ENCODE measurements at regions not wholly inside any gene's neighbourhood (a gene's known extent, or its start where the extent isn't known, plus 50 kb on each side); places are given as distances from the start of the nearest gene placed in this dataset.
"Not testable (repeated sequence)": the region's sequence is repeated elsewhere in the genome, so short reads cannot be mapped to it uniquely, and the experiment has no call there.

DNA sequence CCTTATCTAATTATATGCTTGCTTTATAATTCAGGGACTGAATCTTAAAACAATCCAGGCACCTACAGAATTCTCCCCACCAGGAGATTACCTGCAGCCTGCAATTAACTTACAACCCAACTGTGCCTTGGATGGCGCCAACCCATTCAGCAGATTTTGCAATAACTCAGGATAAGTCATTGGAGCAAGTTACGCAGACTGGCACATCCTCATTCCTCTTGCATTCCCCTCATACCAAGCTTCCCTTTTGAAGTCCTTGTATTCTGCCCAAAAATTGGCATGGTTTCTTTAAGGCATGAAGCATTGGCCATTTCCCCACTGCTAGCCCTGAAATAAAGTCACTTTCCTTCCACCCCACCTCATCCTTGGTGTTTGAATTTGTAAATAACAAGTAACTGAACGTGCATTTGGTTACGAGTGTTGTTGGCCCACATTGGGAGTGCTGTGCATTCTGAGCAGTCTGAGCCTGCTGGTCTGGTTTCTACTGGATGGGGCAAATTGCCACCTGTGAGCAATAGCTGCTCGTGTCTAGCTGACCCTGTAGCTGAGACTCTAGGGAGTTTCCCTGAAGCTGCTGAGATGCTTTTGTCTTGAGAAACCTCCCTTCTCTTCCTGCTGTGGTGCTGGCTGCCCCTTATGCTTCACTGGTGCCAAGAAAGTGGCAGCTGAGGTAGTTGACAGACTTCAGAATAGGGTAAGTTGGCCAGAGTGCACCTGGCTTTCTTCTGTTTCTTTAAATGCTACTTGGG lies 99.2 kb upstream of the SCAF11 start:
- intact Hi-C loops (cut with DNase I) = loop anchor here in 1 of 2 donors (5.0 kb wide), 1 partner anchor 88 kb away; no protein-coding TSS in a partner anchor
- DNase-seq (no peak), ATAC-seq (no peak)

DNA sequence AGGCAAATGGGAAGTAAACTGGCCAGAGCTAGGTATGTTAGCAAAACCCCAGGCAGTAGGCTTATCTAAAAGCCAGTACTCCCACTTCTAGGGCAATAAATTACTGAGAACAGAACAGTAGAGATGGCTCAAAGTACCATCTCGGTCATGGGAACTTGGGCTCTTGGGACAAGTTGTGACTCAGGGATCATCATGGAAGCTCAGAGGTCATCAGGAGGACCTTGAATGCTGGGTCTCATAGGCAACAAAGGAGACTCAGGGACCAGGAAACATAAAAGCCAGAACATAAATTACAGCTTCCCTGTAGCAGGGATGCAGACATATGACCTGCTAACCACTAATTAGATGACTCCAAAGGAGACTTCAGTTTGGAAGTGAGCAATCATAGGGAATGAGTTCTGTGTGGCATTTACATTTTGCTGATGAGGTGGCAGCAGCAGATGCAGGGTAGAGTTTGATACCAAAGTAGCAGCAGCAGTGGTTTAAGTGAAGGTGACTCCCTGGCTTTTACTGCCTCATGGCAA lies 97.6 kb upstream of the SCAF11 start:
- DNase-seq (no peak), ATAC-seq (no peak)
- intact Hi-C loops (cut with DNase I) = loop anchor here in 1 of 2 donors (5.0 kb wide), 1 partner anchor 89 kb away; no protein-coding TSS in a partner anchor

GRCh38 chr12:46084666-46085631 lies 94.6 kb upstream of the SCAF11 start:
- ATAC-seq (no peak), DNase-seq (no peak)
- intact Hi-C loops (cut with DNase I) = loop anchor here in 1 of 2 donors (5.0 kb wide), 1 partner anchor 92 kb away; no protein-coding TSS in a partner anchor

DNA sequence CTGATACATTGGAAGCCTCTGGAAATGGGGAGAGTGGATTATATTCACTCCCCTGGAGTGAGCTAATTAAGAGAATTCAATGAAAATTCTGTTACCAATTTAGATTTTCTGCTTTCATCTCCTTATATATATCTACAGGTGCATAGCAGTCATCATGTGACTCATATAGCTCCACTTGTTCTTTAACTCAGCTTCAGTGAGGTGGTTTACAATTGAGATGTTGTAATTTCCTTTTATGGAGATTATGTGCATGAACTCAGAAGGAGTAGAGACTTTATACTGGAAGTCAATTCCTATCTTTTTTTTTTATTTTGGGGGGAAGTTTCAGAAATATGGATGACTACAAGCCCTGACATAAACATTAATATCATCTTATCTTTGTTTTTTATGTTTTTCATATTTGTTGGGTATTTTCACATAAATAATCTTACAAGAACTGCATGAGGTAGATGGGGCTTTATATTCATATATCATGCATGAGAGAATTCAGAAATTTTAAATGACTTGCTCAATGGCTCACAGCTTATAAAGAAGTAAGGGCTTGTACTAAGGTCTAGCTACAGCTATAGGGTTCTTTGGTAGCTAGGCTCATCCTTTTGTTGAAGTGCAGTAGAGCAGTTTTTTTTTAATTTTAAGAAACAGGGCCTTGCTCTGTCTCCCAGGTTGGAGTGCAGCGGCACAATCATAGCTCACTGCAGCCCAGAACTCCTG lies 92.3 kb upstream of the SCAF11 start:
- DNase-seq (no peak), ATAC-seq (no peak)
- intact Hi-C loops (cut with DNase I) = no loop called here

DNA sequence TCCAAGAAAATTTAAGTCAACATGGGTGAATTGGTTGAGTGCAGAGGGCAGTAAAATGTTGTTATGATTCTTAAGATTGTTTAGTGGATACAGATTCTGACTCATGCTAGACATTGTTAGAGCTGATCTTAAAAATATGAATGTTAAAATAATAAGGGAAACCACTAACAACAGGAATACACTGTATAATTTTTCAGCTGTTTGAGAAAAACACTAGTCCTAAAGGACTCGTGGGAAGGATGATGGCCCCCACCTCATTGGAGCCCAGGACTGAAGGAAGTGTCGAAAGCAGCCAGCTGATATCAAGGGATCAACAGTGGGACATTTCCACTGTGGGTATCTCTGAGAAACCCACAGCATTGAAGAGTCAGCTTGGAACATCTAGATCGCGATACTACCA lies 82.9 kb upstream of the SCAF11 start:
- intact Hi-C loops (cut with DNase I) = no loop called here
- ATAC-seq = no peak
- DNase-seq = no peak

GRCh38 chr12:46071769-46072624 lies 81.6 kb upstream of the SCAF11 start:
- DNase-seq = peak; percentile 69
- peak; percentile 79 to 91 for ATAC-seq
- intact Hi-C loops (cut with DNase I) = no loop called here

- no peak for ATAC-seq
- intact Hi-C loops (cut with DNase I) = no loop called here
- DNase-seq = no peak
These were observed 81.0 kb upstream of the SCAF11 start for GRCh38 chr12:46071335-46071734.

DNA sequence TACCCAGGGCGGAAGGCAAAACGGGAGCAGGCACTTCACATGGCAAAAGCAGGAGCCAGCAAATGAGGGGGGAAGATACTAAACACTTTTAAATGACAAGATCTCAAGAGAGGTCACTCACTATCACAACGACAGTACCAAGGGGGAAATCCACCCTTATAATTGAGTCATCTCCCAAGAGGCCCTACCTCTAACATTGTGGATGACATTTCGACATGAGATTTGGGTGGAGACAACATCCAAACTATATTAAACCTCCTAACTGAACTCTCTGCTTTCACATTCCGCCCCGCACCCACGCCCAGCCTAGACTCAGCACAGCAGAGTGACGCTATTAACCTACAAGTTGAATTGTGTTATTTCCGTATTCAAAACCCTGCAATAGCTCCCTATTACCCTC lies 76.7 kb upstream of the SCAF11 start:
- intact Hi-C loops (cut with DNase I) = no loop called here
- ATAC-seq = no peak
- DNase-seq = no peak

DNA sequence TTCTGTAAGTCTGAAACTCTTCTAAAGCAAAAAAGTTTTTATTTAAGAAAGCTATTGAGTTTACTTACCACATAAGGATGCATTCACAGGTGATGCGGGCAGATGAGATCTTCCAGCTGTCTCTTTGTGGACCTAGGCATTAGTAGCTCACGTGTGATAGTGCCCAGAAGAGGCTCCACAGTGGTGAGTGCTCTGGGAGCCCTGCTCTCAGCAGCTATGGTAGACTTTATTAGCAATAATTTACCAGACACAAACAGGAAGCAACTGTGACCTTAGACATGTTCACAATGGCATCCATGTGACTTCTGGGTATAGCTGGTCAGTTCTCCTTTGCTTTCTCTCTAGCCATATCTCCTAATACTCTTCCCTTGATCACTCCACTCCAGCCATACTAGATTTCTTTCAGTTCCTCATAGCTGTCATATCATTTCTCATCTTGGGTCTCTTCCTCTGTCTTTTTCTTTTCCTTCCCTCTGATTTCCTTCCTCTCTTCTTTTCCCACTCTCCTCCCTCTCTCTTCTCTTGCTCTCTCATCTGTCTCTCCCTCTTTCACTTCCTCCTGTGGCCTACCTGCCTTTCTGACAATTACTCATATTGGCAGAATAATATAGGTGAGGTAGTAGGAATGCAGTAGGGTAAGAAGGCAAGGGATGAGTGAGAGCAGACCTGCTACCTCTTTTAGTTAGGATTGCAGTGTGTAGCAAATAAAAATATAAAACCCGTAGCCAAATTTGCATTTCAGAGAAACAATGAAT lies 75.2 kb upstream of the SCAF11 start:
- intact Hi-C loops (cut with DNase I) = no loop called here
- DNase-seq = no peak
- ATAC-seq = no peak

DNA sequence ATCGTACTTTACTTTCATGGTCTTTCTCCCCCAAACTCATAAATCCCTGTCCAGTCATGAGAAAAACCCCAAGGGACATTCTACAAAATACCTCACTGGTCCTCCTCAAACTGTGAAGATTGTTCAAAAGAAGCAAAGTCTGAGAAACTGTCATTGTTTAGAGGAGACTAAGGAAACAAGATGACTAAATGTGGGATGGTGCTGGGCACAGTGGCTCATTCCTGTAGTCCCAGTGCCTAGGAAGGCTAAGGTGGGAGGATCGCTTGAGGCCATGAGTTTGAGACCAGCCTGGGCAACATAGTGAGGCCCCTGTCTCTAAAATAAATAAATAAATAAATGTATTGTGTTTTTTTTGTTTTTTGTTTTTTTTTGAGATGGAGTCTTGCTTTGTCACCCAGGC lies 74.2 kb upstream of the SCAF11 start:
- DNase-seq (no peak), ATAC-seq (no peak)
- intact Hi-C loops (cut with DNase I) = no loop called here

- ATAC-seq; intact Hi-C loops (cut with DNase I): not testable (repeated sequence)
These were observed 68.3 kb upstream of the SCAF11 start for GRCh38 chr12:46058697-46059096.

DNA sequence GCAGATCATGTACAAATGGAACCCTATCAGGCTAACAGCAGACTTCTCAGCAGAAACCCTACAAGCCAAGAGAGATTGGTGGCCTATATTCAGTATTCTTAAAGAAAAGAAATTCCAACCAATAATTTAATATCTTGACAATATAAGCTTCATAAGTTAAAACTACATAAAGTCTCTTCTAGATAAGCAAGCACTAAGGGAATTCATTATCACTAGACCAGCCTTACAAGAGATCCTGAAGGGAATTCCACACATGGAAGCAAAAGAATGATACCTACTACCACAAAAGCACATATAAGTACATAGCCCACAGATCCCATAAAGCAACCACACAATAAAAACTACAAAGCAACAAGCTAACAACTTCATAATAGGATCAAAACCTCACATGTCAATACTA lies 60.4 kb upstream of the SCAF11 start:
- ATAC-seq (no peak), DNase-seq (no peak)
- intact Hi-C loops (cut with DNase I) = no loop called here

More at GRCh38 chr12:46058697-46059096, 68.3 kb upstream of the SCAF11 start:
- not testable (repeated sequence) for DNase-seq

DNA sequence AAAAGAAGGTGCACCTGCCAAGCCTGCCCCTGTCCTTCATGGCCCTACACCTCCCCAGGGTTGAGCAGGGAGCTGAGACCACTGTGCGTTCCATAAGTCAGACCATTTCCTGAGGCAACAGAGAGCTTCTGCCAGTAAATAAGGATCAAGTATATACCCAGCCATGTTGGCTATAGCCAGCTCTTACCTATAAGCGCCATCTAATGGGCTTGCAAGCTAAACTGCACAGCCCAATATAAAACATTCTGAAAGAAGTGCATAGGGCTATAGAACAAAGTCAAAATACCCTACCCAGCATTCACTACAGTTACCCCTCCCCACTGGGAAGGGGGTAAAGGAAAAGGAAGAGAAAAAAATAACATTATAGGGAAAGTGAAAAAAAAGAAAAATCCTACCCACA lies 59.3 kb upstream of the SCAF11 start:
- intact Hi-C loops (cut with DNase I) = no loop called here
- ATAC-seq (no peak), DNase-seq (no peak)

- intact Hi-C loops (cut with DNase I) = no loop called here
- DNase-seq = no peak
- no peak for ATAC-seq
These were observed 56.1 kb upstream of the SCAF11 start for GRCh38 chr12:46046436-46046835.

DNA sequence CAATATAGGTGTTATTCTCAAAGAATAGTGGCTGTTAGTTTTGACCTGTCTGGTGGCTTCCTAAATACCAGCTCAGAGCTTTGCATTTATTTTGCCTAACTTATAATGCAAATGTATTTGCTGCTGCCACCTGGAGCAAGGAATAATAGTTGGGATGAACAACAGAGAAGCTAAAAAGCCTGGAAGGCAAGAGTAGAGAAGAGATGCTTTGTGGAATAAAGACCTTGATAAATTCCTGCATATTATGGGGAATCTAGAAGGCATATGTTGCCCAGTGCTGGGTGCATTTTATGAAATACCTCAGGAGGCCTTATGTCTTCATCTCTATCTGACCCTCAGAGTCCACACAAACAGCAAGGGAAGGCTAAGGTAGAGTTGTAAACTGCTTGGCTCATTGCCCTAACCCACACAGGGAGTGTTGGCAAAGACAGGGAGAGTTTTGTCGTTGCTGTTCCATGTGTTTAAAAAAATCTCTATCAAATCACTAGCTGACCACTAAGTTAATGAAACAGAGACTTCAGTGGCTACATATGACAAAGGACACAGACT lies 53.7 kb upstream of the SCAF11 start:
- ATAC-seq (no peak), DNase-seq (no peak)
- intact Hi-C loops (cut with DNase I) = no loop called here
